HepG2 (cell line): ENCODE measurements at regions not wholly inside any gene's neighbourhood (a gene's known extent, or its start where the extent isn't known, plus 50 kb on each side); places are given as distances from the start of the nearest gene placed in this dataset.

Experiments used
- ATAC-seq: fragments of 200-7000 bp; cut with Tn5 transposase; 3 replicates; pipeline ENCODE4 v1.9.1; 2020; ENCODE audit warnings: mild to moderate bottlenecking, moderate library complexity
- BruUV-seq: library from RNA; stranded (reverse); fragments of 400-500 nt; replicated peaks from 2 replicates; lab custom pipeline; 2021; lab: Mats Ljungman, UMichigan
- CTCF ChIA-PET: fragments of 300-600 bp; formaldehyde crosslinking; extraction: SDS; loops from one replicate; lab custom pipeline; 2021; ENCODE audit warnings: low total read pairs, inconsistent platforms, low intra/inter-chr PET ratio; lab: Yijun Ruan, JAX
- POLR2A ChIA-PET: fragments of 350-600 bp; sonication (Branson Sonifier 250); formaldehyde crosslinking; loops from one replicate; lab custom pipeline; 2020; ENCODE audit warnings: antibody characterized with exemption, inconsistent platforms; lab: Yijun Ruan, JAX
- DNase-seq: peaks from one replicate; pipeline ENCODE4 v3.0.0-alpha.2; 2015; ENCODE audit warnings: low spot score
- FAIRE-seq: peaks from 3 replicates; lab custom pipeline; 2011; peaks lifted over from hg19 to GRCh38; lab: Jason Lieb, UNC
- H2AFZ ChIP-seq: one replicate; pipeline ENCODE4 v1.6.1; 2011; ENCODE audit warnings: low read length, inconsistent platforms
- H3K27ac ChIP-seq: fragments of 300-600 bp; 3 replicates; pipeline ENCODE4 v1.8.0; 2011; ENCODE audit warnings: mixed run types, mild to moderate bottlenecking, mixed read lengths, low read length, inconsistent platforms; ENCODE audit not compliant: insufficient read depth; ENCODE audit errors: extremely low read length
- H3K27me3 ChIP-seq, 2 experiments: fragments of 200-600 bp in 1 of 2; 2 replicates in 1 of 2; 3 replicates in 1 of 2; pipeline versions ENCODE4 v1.6.0 to v1.8.0; 2011; ENCODE audit warnings: low read length in 2 of 2, mild to moderate bottlenecking in 2 of 2, moderate library complexity in 2 of 2, inconsistent platforms in 1 of 2; ENCODE audit not compliant: insufficient read depth in 2 of 2, control insufficient read depth in 1 of 2
- H3K36me3 ChIP-seq, 2 experiments: fragments of 200-600 bp in 1 of 2; replicated peaks in 1 of 2; 2 replicates in 1 of 2; 3 replicates in 1 of 2; pipeline versions ENCODE4 v1.5.1 to v1.8.0; 2011; ENCODE audit warnings: low read length in 2 of 2, inconsistent platforms in 1 of 2; ENCODE audit not compliant: insufficient read depth in 2 of 2, control insufficient read depth in 1 of 2
- H3K4me1 ChIP-seq: 2 replicates; pipeline ENCODE4 v1.5.1; 2012; ENCODE audit warnings: low read length, inconsistent platforms; ENCODE audit not compliant: insufficient read depth
- H3K4me2 ChIP-seq: 2 replicates; pipeline ENCODE4 v1.6.0; 2011; ENCODE audit warnings: low read depth, low read length, inconsistent platforms
- H3K4me3 ChIP-seq, 3 experiments: fragments of 200-600 bp in 1 of 3; sonication (generic), shearing (Covaris generic) in 1 of 3; replicated peaks in 1 of 3; 2 replicates each; pipeline ENCODE4 v1.5.1; 2011 to 2016; ENCODE audit warnings: low read length in 3 of 3, inconsistent platforms in 2 of 3, low read depth in 2 of 3, mild to moderate bottlenecking in 2 of 3, control low read depth in 1 of 3, mixed read lengths in 1 of 3; ENCODE audit not compliant: insufficient read depth in 1 of 3
- H3K79me2 ChIP-seq: one replicate; pipeline ENCODE4 v1.6.1; 2011; ENCODE audit warnings: low read length, inconsistent platforms; ENCODE audit not compliant: insufficient read depth
- H3K9ac ChIP-seq: 2 replicates; pipeline ENCODE4 v1.6.0; 2011; ENCODE audit warnings: mild to moderate bottlenecking, low read depth, low read length, inconsistent platforms; ENCODE audit not compliant: insufficient read depth
- H3K9me3 ChIP-seq: 2 replicates; pipeline ENCODE4 v1.5.1; 2012; ENCODE audit warnings: mild to moderate bottlenecking, low read length
- H4K20me1 ChIP-seq: 2 replicates; pipeline ENCODE4 v1.6.0; 2011; ENCODE audit warnings: inconsistent platforms, mild to moderate bottlenecking, low read length, moderate library complexity; ENCODE audit not compliant: insufficient read depth
- ATF7 ChIP-seq, 2 experiments: fragments of 450-650 bp in 1 of 2; sonication (generic) in 1 of 2; formaldehyde crosslinking in 1 of 2; IDR thresholded peaks; 2 replicates each; pipeline versions ENCODE4 v1.4.0 to v1.6.1; 2016 to 2020; ENCODE audit warnings: antibody characterized with exemption in 1 of 2, mild to moderate bottlenecking in 1 of 2, missing genetic modification reagents in 1 of 2
- BHLHE40 ChIP-seq: IDR thresholded peaks from 2 replicates; pipeline ENCODE4 v1.6.1; 2011; ENCODE audit warnings: low read length, improper control_type of control experiment
- CEBPG ChIP-seq: IDR thresholded peaks from 2 replicates; pipeline ENCODE4 v1.6.1; 2016
- EEA1 ChIP-seq: sonication (generic); formaldehyde crosslinking; IDR thresholded peaks from 2 replicates; pipeline ENCODE4 v1.5.1; 2020; ENCODE audit warnings: mild to moderate bottlenecking, missing genetic modification reagents, borderline replicate concordance
- HOXA7 ChIP-seq: sonication (generic); formaldehyde crosslinking; IDR thresholded peaks from 2 replicates; pipeline ENCODE4 v1.8.1; 2022; ENCODE audit warnings: mild to moderate bottlenecking, missing genetic modification reagents, moderate library complexity
- NCOA5 ChIP-seq: sonication (generic); formaldehyde crosslinking; IDR thresholded peaks from 2 replicates; pipeline ENCODE4 v1.4.0; 2020; ENCODE audit warnings: missing genetic modification reagents
- NFE2L1 ChIP-seq: sonication (generic); formaldehyde crosslinking; IDR thresholded peaks from 2 replicates; pipeline ENCODE4 v1.4.0; 2020; ENCODE audit warnings: missing genetic modification reagents, mild to moderate bottlenecking, borderline replicate concordance
- PAX8 ChIP-seq: sonication (generic); formaldehyde crosslinking; IDR thresholded peaks from 2 replicates; pipeline ENCODE4 v1.8.0; 2022; ENCODE audit warnings: mild to moderate bottlenecking, missing genetic modification reagents, borderline replicate concordance
- ZNF160 ChIP-seq: sonication (generic); formaldehyde crosslinking; IDR thresholded peaks from 2 replicates; pipeline ENCODE4 v1.8.0; 2022; ENCODE audit warnings: mild to moderate bottlenecking, inconsistent platforms, missing genetic modification reagents
- ZNF180 ChIP-seq: sonication (generic); formaldehyde crosslinking; IDR thresholded peaks from 2 replicates; pipeline ENCODE4 v1.4.0; 2020; ENCODE audit warnings: low read depth, missing genetic modification reagents, borderline replicate concordance
- ZNF776 ChIP-seq: sonication (generic); formaldehyde crosslinking; IDR thresholded peaks from 2 replicates; pipeline ENCODE4 v1.4.0; 2020; ENCODE audit warnings: mild to moderate bottlenecking, missing genetic modification reagents
- ZNF782 ChIP-seq: sonication (generic); formaldehyde crosslinking; IDR thresholded peaks from 2 replicates; pipeline ENCODE4 v1.4.0; 2020; ENCODE audit warnings: missing genetic modification reagents, mild to moderate bottlenecking, borderline replicate concordance
- ZNF790 ChIP-seq: sonication (generic); formaldehyde crosslinking; IDR thresholded peaks from 2 replicates; pipeline ENCODE4 v1.8.0; 2022; ENCODE audit warnings: missing genetic modification reagents, mild to moderate bottlenecking, borderline replicate concordance
- ZNF878 ChIP-seq: sonication (generic); formaldehyde crosslinking; IDR thresholded peaks from 2 replicates; pipeline ENCODE4 v1.8.1; 2023; ENCODE audit warnings: mild to moderate bottlenecking, missing genetic modification reagents, moderate library complexity
- ZNF879 ChIP-seq: sonication (generic); formaldehyde crosslinking; IDR thresholded peaks from 2 replicates; pipeline ENCODE4 v1.8.1; 2023; ENCODE audit warnings: missing genetic modification reagents
- WGBS: methylation state at CpG from one replicate; pipeline ENCODE4 v1.1.6; 2017; ENCODE audit warnings: low lambda C conversion rate; 5-methylcytosine and 5-hydroxymethylcytosine counted together
- in situ Hi-C: cut with HindIII; loops from 2 replicates; pipeline ENCODE4 v1.10.0; 2017; ENCODE audit warnings: low pct_unique_long_range_greater_than_20kb; ENCODE audit not compliant: extremely low pct_ligation_motif_present
- intact Hi-C: fragments of 100-400 bp; cut with micrococcal nuclease; formaldehyde crosslinking; loops from one replicate; pipeline ENCODE4 v1.10.0; 2022; ENCODE audit not compliant: unreplicated experiment
- TF ChIP-seq, protein P1 (sequence below): sonication (generic); formaldehyde crosslinking; IDR thresholded peaks from 2 replicates; pipeline ENCODE4 v1.8.0; 2022; ENCODE audit warnings: mild to moderate bottlenecking, missing genetic modification reagents, moderate library complexity
- TF ChIP-seq, protein P2 (sequence below): sonication (generic); formaldehyde crosslinking; IDR thresholded peaks from 2 replicates; pipeline ENCODE4 v1.5.0; 2020; ENCODE audit warnings: mild to moderate bottlenecking, missing genetic modification reagents
- TF ChIP-seq, protein P3 (sequence below), 2 experiments: fragments of 450-650 bp in 1 of 2; sonication (generic) in 1 of 2; formaldehyde crosslinking; IDR thresholded peaks; 2 replicates each; pipeline versions ENCODE4 v1.5.0 to v1.8.0; 2020 to 2022; ENCODE audit warnings: mild to moderate bottlenecking in 1 of 2, missing genetic modification reagents in 1 of 2

DNA sequence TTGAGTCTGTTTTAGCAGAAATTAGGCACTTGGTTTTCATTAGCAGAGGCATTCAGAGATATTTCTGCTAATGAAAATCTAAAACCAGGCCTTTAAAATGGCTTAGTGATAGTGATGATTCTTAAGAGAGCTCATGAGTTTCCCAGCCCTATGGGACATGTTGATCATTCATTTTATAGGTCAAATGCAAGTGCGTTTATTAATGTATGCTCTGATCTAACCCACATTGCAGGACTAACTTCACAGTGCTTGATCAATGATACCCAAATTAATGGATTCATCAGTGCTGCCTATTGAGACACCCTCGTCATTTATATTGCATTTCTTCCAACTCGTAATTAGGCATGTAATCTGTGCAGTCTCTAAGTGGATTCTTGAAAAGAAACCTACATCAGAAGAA, 54.7 kb upstream of the ETAA1 start:
- Histone ChIP-seq H3K4me2 (no peak overlapping the region), H3K4me1 (no peaks in the 10 kb centered on the region), H3K9ac (no peak overlapping the region), H3K4me3 (no peak overlapping the region), H3K36me3 (no peaks in the 10 kb centered on the region), H3K27me3 (no peaks in the 10 kb centered on the region), H3K9me3 (no peaks in the 10 kb centered on the region), H3K27ac (no peak overlapping the region), H4K20me1 (no peaks in the 10 kb centered on the region), H2AFZ (no peak overlapping the region), H3K79me2 (no peaks in the 10 kb centered on the region)
- in situ Hi-C loops = no loop called here
- ATAC-seq (no peak), FAIRE-seq (no peak), DNase-seq (no peak)
- TF ChIP-seq ZNF180 (CRISPR knock-in tag) (no peak), ZNF879 (CRISPR knock-in tag) (no peak), NCOA5 (CRISPR knock-in tag) (no peak), ZNF782 (CRISPR knock-in tag) (no peak), BHLHE40 (no peak), ZNF776 (CRISPR knock-in tag) (no peak), HOXA7 (CRISPR knock-in tag) (no peak), ZNF160 (CRISPR knock-in tag) (no peak), ZNF878 (CRISPR knock-in tag) (no peak), ATF7 (IDR thresholded peaks at IDR 0.05) (no peak), ATF7 (CRISPR knock-in tag; IDR thresholded peaks at IDR 0.05) (no peak), ZNF790 (CRISPR knock-in tag) (no peak), PAX8 (CRISPR knock-in tag) (no peak), NFE2L1 (no peak), CEBPG (CRISPR knock-in tag) (no peak), EEA1 (CRISPR knock-in tag) (no peak)
- TF ChIP-seq, protein P1, sequence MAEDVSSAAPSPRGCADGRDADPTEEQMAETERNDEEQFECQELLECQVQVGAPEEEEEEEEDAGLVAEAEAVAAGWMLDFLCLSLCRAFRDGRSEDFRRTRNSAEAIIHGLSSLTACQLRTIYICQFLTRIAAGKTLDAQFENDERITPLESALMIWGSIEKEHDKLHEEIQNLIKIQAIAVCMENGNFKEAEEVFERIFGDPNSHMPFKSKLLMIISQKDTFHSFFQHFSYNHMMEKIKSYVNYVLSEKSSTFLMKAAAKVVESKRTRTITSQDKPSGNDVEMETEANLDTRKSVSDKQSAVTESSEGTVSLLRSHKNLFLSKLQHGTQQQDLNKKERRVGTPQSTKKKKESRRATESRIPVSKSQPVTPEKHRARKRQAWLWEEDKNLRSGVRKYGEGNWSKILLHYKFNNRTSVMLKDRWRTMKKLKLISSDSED (CRISPR knock-in tag) = no peak
- TF ChIP-seq, protein P2, sequence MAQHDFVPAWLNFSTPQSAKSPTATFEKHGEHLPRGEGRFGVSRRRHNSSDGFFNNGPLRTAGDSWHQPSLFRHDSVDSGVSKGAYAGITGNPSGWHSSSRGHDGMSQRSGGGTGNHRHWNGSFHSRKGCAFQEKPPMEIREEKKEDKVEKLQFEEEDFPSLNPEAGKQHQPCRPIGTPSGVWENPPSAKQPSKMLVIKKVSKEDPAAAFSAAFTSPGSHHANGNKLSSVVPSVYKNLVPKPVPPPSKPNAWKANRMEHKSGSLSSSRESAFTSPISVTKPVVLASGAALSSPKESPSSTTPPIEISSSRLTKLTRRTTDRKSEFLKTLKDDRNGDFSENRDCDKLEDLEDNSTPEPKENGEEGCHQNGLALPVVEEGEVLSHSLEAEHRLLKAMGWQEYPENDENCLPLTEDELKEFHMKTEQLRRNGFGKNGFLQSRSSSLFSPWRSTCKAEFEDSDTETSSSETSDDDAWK (CRISPR knock-in tag) = no peak
- TF ChIP-seq, protein P3, sequence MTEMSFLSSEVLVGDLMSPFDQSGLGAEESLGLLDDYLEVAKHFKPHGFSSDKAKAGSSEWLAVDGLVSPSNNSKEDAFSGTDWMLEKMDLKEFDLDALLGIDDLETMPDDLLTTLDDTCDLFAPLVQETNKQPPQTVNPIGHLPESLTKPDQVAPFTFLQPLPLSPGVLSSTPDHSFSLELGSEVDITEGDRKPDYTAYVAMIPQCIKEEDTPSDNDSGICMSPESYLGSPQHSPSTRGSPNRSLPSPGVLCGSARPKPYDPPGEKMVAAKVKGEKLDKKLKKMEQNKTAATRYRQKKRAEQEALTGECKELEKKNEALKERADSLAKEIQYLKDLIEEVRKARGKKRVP (CRISPR knock-in tag; IDR thresholded peaks at IDR 0.05) = no peak
- BruUV-seq = no TSS peak
- POLR2A ChIA-PET = no interaction called here
- CTCF ChIA-PET = no interaction called here
- intact Hi-C loops = no loop called here
- 0% methylated on average over 3 of the region's 3 CpGs for WGBS
